GM23338 (cell line): ENCODE measurements at regions not wholly inside any gene's neighbourhood (a gene's known extent, or its start where the extent isn't known, plus 50 kb on each side); places are given as distances from the start of the nearest gene placed in this dataset.

Experiments used
- ATAC-seq: fragments of 200-7000 bp; cut with Tn5 transposase; 3 replicates; pipeline ENCODE4 v1.9.1; 2020
- DNase-seq: peaks from one replicate; pipeline ENCODE4 v3.0.0-alpha.2; 2015; ENCODE audit warnings: low spot score
- H2AFZ ChIP-seq: fragments of 200-600 bp; sonication (generic); 2 replicates; pipeline ENCODE4 v1.8.0; 2016; ENCODE audit warnings: antibody characterized with exemption, mild to moderate bottlenecking, moderate library complexity
- H3F3A ChIP-seq: fragments of 200-600 bp; sonication (generic); replicated peaks from 2 replicates; pipeline ENCODE4 v1.8.0; 2017; ENCODE audit warnings: antibody characterized with exemption, mixed run types, low read depth
- H3K27ac ChIP-seq: fragments of 200-600 bp; sonication (generic); 2 replicates; pipeline ENCODE4 v1.6.1; 2016; ENCODE audit warnings: low read depth
- H3K27me3 ChIP-seq: fragments of 200-600 bp; sonication (generic); 2 replicates; pipeline ENCODE4 v1.8.0; 2016; ENCODE audit warnings: mild to moderate bottlenecking, mixed run types, moderate library complexity; ENCODE audit not compliant: insufficient read depth
- H3K36me3 ChIP-seq: fragments of 200-600 bp; sonication (generic); 2 replicates; pipeline ENCODE4 v1.8.0; 2016; ENCODE audit warnings: mild to moderate bottlenecking; ENCODE audit not compliant: insufficient read depth
- H3K4me1 ChIP-seq: fragments of 200-600 bp; sonication (generic); 2 replicates; pipeline ENCODE4 v1.8.0; 2016; ENCODE audit warnings: mild to moderate bottlenecking, moderate library complexity; ENCODE audit not compliant: insufficient read depth
- H3K4me2 ChIP-seq: fragments of 200-600 bp; sonication (generic); 2 replicates; pipeline ENCODE4 v1.7.1; 2017; ENCODE audit warnings: mixed run types
- H3K4me3 ChIP-seq: fragments of 200-600 bp; sonication (generic); 2 replicates; pipeline ENCODE4 v1.6.1; 2016; ENCODE audit warnings: mixed run types
- H3K79me2 ChIP-seq: fragments of 200-600 bp; sonication (generic); replicated peaks from 2 replicates; pipeline ENCODE4 v1.8.0; 2017; ENCODE audit warnings: mild to moderate bottlenecking; ENCODE audit not compliant: insufficient read depth
- H3K9me2 ChIP-seq: fragments of 200-600 bp; sonication (generic); 2 replicates; pipeline ENCODE4 v1.8.0; 2017; ENCODE audit not compliant: insufficient read depth
- H4K20me1 ChIP-seq: fragments of 200-600 bp; sonication (generic); replicated peaks from 2 replicates; pipeline ENCODE4 v1.8.0; 2017; ENCODE audit warnings: mild to moderate bottlenecking; ENCODE audit not compliant: insufficient read depth
- H3K27ac Mint-ChIP-seq: 2 replicates; pipeline ENCODE4 v1.8.0; 2020; ENCODE audit warnings: inconsistent platforms, mild to moderate bottlenecking, moderate library complexity, mixed read lengths
- H3K27me3 Mint-ChIP-seq: 3 replicates; pipeline ENCODE4 v1.8.0; 2022; ENCODE audit warnings: low read depth, mild to moderate bottlenecking, moderate library complexity, mixed read lengths, inconsistent platforms; ENCODE audit not compliant: insufficient read depth, poor library complexity
- H3K36me3 Mint-ChIP-seq: 3 replicates; pipeline ENCODE4 v1.8.0; 2021; ENCODE audit warnings: low read depth, mild to moderate bottlenecking, inconsistent platforms, moderate library complexity, mixed read lengths
- H3K4me1 Mint-ChIP-seq: 3 replicates; pipeline ENCODE4 v1.8.0; 2020; ENCODE audit warnings: mild to moderate bottlenecking, inconsistent platforms, mixed read lengths
- H3K4me3 Mint-ChIP-seq: 3 replicates; pipeline ENCODE4 v1.8.0; 2021; ENCODE audit warnings: moderate library complexity, mild to moderate bottlenecking, inconsistent platforms, mixed read lengths
- H3K9me3 Mint-ChIP-seq: 3 replicates; pipeline ENCODE4 v1.8.0; 2020; ENCODE audit warnings: moderate library complexity, mild to moderate bottlenecking, inconsistent platforms, mixed read lengths
- CREB1 ChIP-seq: fragments of 250-450 bp; sonication (Bioruptor Pico); IDR thresholded peaks from 2 replicates; pipeline ENCODE4 v1.5.0; 2020; ENCODE audit warnings: low read depth, mild to moderate bottlenecking, moderate library complexity
- EZH2 ChIP-seq: fragments of 200-600 bp; sonication (generic); IDR thresholded peaks from one replicate; pipeline ENCODE4 v1.8.0; 2017; ENCODE audit warnings: antibody characterized with exemption, mild to moderate bottlenecking, low read depth; ENCODE audit not compliant: unreplicated experiment
- EZH2phosphoT487 ChIP-seq: fragments of 200-600 bp; sonication (generic); IDR thresholded peaks from one replicate; pipeline ENCODE4 v1.8.1; 2018; ENCODE audit warnings: antibody characterized with exemption; ENCODE audit not compliant: unreplicated experiment
- JUNB ChIP-seq: IDR thresholded peaks from one replicate; pipeline ENCODE4 v1.6.1; 2016; ENCODE audit warnings: antibody characterized with exemption; ENCODE audit not compliant: unreplicated experiment
- NANOG ChIP-seq: IDR thresholded peaks from 2 replicates; pipeline ENCODE4 v1.6.1; 2016; ENCODE audit warnings: antibody characterized with exemption, borderline replicate concordance
- POLR2AphosphoS5 ChIP-seq: IDR thresholded peaks from 2 replicates; pipeline ENCODE4 v1.6.1; 2016; ENCODE audit warnings: antibody characterized with exemption, low read depth
- STAT1 ChIP-seq: IDR thresholded peaks from one replicate; pipeline ENCODE4 v1.6.1; 2016; ENCODE audit warnings: antibody characterized with exemption; ENCODE audit not compliant: unreplicated experiment
- ZNF114 ChIP-seq: fragments of 250-450 bp; sonication (Bioruptor Pico); IDR thresholded peaks from 2 replicates; pipeline ENCODE4 v1.5.0; 2020; ENCODE audit warnings: mild to moderate bottlenecking, moderate library complexity
- ZNF331 ChIP-seq: fragments of 250-450 bp; sonication (Bioruptor Pico); IDR thresholded peaks from 2 replicates; pipeline ENCODE4 v1.5.0; 2020; ENCODE audit warnings: low read depth, mild to moderate bottlenecking, moderate library complexity
- TF ChIP-seq, protein P1 (sequence below), 2 experiments: fragments of 200-600 bp in 1 of 2; sonication (generic) in 1 of 2; conservative IDR thresholded peaks; 2 replicates each; pipeline versions ENCODE4 v1.5.1 to v1.6.1; 2016 to 2017; ENCODE audit warnings: antibody characterized with exemption in 2 of 2, low read depth in 2 of 2, mild to moderate bottlenecking in 2 of 2, moderate library complexity in 1 of 2
- TF ChIP-seq, protein P2 (sequence below): fragments of 250-450 bp; sonication (Bioruptor Pico); IDR thresholded peaks from 2 replicates; pipeline ENCODE4 v1.5.0; 2020; ENCODE audit warnings: mild to moderate bottlenecking, moderate library complexity
- TF ChIP-seq, protein P3 (sequence below): IDR thresholded peaks from one replicate; pipeline ENCODE4 v1.6.1; 2018; ENCODE audit warnings: antibody characterized with exemption; ENCODE audit not compliant: unreplicated experiment
- TF ChIP-seq, protein P4 (sequence below): IDR thresholded peaks from 2 replicates; pipeline ENCODE4 v1.6.1; 2016; ENCODE audit warnings: antibody characterized with exemption

DNA sequence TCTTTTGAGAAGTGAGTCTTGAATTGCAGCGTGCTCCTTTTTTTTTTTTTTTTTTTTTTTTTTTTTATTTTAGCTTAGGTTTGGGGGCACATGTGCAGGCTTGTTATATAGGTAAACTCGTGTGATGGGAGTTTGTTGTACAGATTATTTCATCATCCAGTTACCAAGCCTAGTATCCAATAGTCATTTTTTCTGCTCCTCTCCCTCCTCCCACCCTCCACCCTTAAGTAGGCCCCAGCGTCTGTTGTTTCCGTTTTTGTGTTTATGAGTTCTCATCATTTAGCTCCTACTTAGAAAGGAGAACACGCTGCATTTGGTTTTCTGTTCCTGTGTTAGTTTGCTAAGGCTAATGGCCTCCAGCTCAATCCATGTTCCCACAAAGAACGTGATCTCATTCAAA lies 81.3 kb upstream of the TSPAN5 start (continued):
- TF ChIP-seq, protein P1, sequence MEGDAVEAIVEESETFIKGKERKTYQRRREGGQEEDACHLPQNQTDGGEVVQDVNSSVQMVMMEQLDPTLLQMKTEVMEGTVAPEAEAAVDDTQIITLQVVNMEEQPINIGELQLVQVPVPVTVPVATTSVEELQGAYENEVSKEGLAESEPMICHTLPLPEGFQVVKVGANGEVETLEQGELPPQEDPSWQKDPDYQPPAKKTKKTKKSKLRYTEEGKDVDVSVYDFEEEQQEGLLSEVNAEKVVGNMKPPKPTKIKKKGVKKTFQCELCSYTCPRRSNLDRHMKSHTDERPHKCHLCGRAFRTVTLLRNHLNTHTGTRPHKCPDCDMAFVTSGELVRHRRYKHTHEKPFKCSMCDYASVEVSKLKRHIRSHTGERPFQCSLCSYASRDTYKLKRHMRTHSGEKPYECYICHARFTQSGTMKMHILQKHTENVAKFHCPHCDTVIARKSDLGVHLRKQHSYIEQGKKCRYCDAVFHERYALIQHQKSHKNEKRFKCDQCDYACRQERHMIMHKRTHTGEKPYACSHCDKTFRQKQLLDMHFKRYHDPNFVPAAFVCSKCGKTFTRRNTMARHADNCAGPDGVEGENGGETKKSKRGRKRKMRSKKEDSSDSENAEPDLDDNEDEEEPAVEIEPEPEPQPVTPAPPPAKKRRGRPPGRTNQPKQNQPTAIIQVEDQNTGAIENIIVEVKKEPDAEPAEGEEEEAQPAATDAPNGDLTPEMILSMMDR (conservative IDR thresholded peaks at IDR 0.05; ENCODE audit: low read depth in 2 of 2), result no peak
- TF ChIP-seq ZNF114 (CRISPR knock-in tag) (no peak), EZH2 (no peak), POLR2AphosphoS5 (no peak), EZH2phosphoT487 (no peak)

DNA sequence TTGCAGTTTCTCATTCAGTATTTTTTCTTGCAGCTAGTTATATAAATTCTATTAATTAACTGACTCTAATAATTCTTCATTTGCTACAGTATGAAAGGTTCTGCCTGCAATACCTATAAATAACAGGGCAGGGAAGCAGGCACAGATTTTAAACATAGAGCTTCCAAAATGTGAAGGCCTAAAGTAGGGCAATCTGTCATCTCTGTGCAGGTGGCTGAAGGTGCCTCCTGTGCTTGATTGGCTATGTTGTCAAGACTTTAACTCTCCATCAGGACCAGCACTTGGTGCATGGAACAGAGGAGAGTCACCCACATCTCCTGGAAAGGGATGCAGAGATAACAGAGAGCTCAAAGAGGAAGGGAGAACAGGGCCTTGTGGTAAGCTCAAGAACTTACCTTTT lies 75.2 kb upstream of the TSPAN5 start:
- Mint-ChIP-seq H3K9me3 (0 out of 3 replicates have a peak, but pooled peaks cover 6% of the 10 kb centered on the region), H3K4me3 (no peak overlapping the region), H3K27ac (no peak overlapping the region), H3K36me3 (no peaks in the 10 kb centered on the region), H3K4me1 (no peaks in the 10 kb centered on the region), H3K27me3 (peaks cover 2% of the 10 kb centered on the region)
- DNase-seq (no peak), ATAC-seq (no peak)
- Histone ChIP-seq H3K4me2 (no peak overlapping the region), H3K9me2 (no peaks in the 10 kb centered on the region), H3K4me3 (no peak overlapping the region), H3K79me2 (no peaks in the 10 kb centered on the region), H3F3A (no peaks in the 10 kb centered on the region), H3K27me3 (no peaks in the 10 kb centered on the region), H3K27ac (no peak overlapping the region), H3K4me1 (no peaks in the 10 kb centered on the region), H4K20me1 (no peaks in the 10 kb centered on the region), H3K36me3 (no peaks in the 10 kb centered on the region), H2AFZ (no peak overlapping the region)
- TF ChIP-seq JUNB (no peak), STAT1 (no peak), POLR2AphosphoS5 (no peak), EZH2 (no peak), CREB1 (CRISPR knock-in tag) (no peak), ZNF331 (no peak), NANOG (no peak), EZH2phosphoT487 (no peak), ZNF114 (CRISPR knock-in tag) (no peak)
- TF ChIP-seq, protein P2, sequence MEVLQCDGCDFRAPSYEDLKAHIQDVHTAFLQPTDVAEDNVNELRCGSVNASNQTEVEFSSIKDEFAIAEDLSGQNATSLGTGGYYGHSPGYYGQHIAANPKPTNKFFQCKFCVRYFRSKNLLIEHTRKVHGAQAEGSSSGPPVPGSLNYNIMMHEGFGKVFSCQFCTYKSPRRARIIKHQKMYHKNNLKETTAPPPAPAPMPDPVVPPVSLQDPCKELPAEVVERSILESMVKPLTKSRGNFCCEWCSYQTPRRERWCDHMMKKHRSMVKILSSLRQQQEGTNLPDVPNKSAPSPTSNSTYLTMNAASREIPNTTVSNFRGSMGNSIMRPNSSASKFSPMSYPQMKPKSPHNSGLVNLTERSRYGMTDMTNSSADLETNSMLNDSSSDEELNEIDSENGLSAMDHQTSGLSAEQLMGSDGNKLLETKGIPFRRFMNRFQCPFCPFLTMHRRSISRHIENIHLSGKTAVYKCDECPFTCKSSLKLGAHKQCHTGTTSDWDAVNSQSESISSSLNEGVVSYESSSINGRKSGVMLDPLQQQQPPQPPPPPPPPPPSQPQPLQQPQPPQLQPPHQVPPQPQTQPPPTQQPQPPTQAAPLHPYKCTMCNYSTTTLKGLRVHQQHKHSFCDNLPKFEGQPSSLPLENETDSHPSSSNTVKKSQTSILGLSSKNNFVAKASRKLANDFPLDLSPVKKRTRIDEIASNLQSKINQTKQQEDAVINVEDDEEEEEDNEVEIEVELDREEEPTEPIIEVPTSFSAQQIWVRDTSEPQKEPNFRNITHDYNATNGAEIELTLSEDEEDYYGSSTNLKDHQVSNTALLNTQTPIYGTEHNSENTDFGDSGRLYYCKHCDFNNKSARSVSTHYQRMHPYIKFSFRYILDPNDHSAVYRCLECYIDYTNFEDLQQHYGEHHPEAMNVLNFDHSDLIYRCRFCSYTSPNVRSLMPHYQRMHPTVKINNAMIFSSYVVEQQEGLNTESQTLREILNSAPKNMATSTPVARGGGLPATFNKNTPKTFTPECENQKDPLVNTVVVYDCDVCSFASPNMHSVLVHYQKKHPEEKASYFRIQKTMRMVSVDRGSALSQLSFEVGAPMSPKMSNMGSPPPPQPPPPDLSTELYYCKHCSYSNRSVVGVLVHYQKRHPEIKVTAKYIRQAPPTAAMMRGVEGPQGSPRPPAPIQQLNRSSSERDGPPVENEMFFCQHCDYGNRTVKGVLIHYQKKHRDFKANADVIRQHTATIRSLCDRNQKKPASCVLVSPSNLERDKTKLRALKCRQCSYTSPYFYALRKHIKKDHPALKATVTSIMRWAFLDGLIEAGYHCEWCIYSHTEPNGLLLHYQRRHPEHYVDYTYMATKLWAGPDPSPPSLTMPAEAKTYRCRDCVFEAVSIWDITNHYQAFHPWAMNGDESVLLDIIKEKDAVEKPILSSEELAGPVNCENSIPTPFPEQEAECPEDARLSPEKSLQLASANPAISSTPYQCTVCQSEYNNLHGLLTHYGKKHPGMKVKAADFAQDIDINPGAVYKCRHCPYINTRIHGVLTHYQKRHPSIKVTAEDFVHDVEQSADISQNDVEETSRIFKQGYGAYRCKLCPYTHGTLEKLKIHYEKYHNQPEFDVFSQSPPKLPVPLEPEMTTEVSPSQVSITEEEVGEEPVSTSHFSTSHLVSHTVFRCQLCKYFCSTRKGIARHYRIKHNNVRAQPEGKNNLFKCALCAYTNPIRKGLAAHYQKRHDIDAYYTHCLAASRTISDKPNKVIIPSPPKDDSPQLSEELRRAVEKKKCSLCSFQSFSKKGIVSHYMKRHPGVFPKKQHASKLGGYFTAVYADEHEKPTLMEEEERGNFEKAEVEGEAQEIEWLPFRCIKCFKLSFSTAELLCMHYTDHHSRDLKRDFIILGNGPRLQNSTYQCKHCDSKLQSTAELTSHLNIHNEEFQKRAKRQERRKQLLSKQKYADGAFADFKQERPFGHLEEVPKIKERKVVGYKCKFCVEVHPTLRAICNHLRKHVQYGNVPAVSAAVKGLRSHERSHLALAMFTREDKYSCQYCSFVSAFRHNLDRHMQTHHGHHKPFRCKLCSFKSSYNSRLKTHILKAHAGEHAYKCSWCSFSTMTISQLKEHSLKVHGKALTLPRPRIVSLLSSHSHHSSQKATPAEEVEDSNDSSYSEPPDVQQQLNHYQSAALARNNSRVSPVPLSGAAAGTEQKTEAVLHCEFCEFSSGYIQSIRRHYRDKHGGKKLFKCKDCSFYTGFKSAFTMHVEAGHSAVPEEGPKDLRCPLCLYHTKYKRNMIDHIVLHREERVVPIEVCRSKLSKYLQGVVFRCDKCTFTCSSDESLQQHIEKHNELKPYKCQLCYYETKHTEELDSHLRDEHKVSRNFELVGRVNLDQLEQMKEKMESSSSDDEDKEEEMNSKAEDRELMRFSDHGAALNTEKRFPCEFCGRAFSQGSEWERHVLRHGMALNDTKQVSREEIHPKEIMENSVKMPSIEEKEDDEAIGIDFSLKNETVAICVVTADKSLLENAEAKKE, result no peak
- TF ChIP-seq, protein P3, sequence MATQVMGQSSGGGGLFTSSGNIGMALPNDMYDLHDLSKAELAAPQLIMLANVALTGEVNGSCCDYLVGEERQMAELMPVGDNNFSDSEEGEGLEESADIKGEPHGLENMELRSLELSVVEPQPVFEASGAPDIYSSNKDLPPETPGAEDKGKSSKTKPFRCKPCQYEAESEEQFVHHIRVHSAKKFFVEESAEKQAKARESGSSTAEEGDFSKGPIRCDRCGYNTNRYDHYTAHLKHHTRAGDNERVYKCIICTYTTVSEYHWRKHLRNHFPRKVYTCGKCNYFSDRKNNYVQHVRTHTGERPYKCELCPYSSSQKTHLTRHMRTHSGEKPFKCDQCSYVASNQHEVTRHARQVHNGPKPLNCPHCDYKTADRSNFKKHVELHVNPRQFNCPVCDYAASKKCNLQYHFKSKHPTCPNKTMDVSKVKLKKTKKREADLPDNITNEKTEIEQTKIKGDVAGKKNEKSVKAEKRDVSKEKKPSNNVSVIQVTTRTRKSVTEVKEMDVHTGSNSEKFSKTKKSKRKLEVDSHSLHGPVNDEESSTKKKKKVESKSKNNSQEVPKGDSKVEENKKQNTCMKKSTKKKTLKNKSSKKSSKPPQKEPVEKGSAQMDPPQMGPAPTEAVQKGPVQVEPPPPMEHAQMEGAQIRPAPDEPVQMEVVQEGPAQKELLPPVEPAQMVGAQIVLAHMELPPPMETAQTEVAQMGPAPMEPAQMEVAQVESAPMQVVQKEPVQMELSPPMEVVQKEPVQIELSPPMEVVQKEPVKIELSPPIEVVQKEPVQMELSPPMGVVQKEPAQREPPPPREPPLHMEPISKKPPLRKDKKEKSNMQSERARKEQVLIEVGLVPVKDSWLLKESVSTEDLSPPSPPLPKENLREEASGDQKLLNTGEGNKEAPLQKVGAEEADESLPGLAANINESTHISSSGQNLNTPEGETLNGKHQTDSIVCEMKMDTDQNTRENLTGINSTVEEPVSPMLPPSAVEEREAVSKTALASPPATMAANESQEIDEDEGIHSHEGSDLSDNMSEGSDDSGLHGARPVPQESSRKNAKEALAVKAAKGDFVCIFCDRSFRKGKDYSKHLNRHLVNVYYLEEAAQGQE, result no peak
- TF ChIP-seq, protein P4, sequence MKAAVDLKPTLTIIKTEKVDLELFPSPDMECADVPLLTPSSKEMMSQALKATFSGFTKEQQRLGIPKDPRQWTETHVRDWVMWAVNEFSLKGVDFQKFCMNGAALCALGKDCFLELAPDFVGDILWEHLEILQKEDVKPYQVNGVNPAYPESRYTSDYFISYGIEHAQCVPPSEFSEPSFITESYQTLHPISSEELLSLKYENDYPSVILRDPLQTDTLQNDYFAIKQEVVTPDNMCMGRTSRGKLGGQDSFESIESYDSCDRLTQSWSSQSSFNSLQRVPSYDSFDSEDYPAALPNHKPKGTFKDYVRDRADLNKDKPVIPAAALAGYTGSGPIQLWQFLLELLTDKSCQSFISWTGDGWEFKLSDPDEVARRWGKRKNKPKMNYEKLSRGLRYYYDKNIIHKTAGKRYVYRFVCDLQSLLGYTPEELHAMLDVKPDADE, result no peak
